DMS 273 (cell line): ENCODE measurements at regions not wholly inside any gene's neighbourhood (a gene's known extent, or its start where the extent isn't known, plus 50 kb on each side); places are given as distances from the start of the nearest gene placed in this dataset.
"Not testable (repeated sequence)": the region's sequence is repeated elsewhere in the genome, so short reads cannot be mapped to it uniquely, and the experiment has no call there.

Source experiments
- DNase-seq: peaks from one replicate; lab custom pipeline; 2025; ENCODE audit not compliant: unreplicated experiment; lab: John Stamatoyannopoulos, UW

DNA sequence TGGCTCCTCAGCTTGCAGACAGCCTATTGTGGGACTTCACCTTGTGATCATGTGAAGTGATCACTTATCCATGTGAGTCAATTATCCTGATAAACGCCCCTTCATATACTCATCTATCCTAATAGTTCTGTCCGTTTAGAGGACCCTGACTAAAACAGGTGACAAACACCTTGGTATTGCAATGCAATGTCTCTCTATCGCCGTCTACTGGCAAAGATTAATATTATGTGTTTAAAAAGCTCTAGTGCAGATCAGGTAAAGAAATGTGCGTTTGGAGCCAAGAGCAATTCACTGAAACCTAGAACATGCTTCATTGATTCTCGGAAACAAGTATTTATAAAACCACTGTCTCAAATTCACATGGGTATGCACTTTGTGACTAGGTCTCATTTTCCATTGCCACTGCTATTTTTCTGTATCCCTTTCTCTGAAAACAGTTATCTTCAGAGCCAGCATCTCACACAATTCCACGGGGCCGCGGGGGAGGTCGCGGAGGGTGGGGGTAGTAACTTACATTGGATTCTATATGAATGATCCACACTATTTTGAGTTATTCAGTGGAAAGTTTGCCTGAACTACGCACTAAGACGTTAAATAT lies 554.6 kb upstream of the NCAM2 start:
- DNase-seq: peak; percentile 57

DNA sequence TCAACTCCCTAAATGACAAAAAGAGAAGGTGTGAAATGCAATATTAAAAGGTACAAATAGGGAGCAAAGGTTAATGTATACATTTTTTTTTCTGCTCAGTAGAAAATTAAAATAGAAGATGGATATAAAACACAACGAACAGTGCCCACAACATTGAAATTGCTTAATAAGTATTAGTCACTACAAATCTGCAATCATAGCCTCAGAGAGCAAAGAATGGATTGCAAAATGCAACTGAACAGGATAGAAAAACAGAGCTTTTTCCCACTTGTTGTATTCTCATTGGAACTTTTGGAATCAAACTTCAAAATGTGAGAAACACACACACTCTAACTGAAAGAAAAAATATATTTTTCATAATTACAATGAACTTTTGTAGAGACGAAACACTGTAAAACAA lies 552.2 kb upstream of the NCAM2 start:
- DNase-seq: no peak

DNA sequence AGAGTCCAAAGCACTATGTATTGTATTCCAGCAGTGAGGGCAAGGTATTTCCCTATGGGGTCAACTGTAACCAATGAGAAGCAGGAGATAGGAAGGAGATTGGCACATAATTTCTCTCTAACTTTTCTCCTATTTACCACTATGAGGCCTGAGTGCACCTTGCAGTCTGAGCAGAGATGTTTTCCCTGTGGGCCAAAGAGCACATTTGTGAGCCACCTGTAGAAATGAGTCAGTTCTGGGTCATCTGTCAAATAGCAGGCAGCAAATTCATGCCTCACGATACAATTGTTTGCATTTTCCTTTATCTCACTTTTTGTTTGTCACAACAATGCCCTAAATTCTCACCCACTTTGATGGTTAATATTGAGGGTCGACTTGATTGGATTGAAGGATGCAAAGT lies 547.2 kb upstream of the NCAM2 start:
- DNase-seq: no peak

DNA sequence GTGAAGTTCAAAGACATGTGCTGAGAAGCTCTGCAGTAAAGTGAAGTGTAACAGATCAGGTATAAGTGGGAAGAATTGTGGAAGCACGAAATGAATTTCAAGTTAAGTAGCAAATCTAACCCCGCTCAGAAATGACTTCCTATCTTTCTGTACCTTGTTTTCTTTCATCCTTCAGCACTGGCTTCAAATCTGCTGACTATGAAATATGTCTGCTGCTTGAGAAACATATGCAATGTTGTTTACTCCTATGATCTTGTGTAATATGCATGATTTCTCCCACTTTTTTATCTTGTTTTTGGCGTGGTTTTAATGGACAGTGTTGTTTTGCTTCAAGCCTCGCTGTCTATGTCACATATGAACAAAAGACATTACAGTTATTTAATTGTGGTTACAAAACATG lies 545.3 kb upstream of the NCAM2 start:
- DNase-seq: no peak

GRCh38 chr21:20459838-20460237 lies 538.4 kb upstream of the NCAM2 start:
- no peak for DNase-seq

DNA sequence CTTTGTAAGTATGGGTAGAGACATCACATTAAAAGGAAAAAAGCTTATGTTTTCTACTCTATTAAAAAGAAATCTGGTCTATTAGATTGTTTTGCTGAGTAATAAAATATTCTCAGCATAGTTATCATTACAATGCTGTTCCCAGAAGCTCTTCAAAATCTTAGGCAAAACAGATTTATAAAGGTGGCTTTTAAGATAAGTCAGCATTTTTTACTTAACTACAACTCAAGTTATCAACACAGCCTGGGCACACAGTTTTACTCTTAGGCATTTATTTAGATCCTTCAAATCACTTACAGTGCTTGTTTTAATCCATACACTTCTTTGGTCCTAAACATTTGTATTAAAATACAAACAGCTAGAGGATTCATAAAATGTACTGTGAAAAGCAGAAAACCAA lies 534.8 kb upstream of the NCAM2 start:
- DNase-seq: no peak

GRCh38 chr21:20469361-20469760 lies 528.8 kb upstream of the NCAM2 start:
- no peak for DNase-seq

- no peak for DNase-seq
Observed at GRCh38 chr21:20486303-20486702, 511.9 kb upstream of the NCAM2 start.

DNA sequence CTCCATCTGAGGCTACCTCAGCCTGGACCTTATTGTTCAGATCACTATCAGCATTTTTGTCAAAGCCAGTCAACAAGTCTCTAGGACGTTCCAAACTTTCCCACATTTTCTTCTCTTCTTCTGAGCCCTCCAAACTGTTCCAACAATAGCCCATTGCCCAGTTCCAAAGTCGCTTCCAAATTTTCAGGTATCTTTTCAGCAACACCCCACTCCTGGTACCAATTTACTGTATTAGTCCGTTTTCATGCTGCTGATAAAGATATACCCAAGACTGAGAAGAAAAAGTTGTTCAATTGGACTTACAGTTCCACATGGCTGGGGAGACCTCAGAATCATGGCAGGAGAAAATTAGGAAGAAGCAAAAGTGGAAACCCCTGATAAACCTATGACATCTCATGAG lies 495.3 kb upstream of the NCAM2 start:
- DNase-seq: not testable (repeated sequence)

- DNase-seq: no peak
Observed at GRCh38 chr21:20507783-20508182, 490.4 kb upstream of the NCAM2 start.

DNA sequence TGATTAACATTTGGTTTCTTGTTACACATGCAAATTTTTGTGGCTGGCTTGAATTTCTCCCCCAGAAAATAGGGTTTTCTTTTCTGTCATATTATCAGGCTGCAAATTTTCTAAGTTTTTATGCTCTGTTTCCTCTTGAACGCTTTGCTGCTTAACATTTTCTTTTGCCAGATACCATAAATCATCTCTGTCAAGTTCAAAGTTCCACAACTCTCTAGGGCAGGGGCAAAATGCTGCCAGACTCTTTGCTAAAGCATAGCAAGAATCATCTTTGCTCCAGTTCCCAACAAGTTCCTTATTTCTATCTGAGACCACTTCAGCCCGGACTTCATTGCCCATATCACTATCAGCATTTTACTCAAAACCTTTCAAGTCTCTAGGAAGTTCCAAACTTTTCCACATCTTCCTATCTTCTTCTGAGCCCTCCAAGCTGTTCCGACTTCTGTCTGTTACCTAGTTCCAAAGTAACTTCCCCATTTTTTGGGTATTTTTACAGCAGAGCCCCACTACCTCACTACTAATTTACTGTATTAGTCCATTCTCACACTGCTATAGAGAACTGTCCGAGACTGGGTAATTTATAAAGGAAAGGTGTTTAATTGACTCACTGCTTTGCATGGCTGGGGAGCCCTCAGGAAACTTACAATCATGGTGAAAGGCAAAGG lies 486.9 kb upstream of the NCAM2 start:
- DNase-seq: no peak

DNA sequence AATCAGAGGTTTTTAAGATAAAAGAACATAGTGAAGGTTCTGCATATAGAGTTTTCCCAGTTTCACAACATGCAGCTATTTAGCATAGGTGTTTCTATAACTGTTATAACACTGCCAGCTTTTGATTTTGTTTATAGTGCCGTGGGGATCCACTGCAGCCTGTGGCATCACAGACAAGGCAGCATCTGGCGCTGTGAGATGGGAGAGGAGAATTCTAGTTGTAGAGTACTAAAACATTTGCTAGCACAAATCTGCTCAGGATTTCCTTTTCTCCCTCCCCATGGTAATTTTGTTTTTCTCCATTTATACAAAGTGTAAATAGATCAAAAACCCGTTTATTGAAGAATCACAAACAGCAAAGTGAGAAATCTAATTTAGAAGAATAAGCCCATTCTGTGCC lies 482.8 kb upstream of the NCAM2 start:
- no peak for DNase-seq

DNA sequence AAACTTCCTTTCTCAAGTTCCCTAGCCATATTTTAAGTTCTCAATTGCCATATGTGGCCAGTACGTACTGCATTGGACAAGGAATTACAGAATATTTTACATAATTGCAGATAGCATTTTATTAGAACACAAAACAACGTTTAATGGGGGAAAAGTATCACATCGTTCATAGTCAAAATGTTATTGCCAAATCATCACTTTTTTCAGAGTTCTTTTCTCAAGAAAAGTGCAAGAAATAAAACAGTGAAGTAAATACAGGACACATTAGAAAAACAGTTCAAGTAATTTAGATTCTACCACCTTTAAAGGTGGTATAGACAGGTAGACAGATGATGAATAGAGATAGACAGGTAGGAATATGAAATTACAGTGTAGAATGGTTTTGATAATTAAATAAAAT lies 479.1 kb upstream of the NCAM2 start:
- DNase-seq: no peak

- no peak for DNase-seq
Observed at GRCh38 chr21:20522611-20523010, 475.6 kb upstream of the NCAM2 start.

DNA sequence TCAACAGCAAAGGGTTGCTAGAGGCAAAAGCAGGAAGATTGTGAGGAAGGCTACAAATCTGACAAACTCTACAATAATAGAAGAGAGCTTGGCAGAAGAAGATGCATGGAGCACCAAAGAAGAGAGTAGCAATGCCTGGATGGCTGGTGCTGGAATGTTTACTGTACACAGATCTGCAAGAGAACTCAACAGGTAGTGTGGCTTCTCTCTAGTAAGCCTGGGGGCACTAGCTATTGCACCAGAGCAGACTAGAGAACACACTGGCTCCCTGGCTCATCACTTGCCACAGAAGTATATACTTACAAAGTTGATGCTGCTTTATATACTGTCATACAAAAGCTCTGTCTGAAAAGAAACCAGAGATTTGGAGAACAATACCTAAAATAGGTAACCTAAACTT lies 475.0 kb upstream of the NCAM2 start:
- no peak for DNase-seq

GRCh38 chr21:20527731-20528460 lies 470.3 kb upstream of the NCAM2 start:
- peak; percentile 0 for DNase-seq

DNA sequence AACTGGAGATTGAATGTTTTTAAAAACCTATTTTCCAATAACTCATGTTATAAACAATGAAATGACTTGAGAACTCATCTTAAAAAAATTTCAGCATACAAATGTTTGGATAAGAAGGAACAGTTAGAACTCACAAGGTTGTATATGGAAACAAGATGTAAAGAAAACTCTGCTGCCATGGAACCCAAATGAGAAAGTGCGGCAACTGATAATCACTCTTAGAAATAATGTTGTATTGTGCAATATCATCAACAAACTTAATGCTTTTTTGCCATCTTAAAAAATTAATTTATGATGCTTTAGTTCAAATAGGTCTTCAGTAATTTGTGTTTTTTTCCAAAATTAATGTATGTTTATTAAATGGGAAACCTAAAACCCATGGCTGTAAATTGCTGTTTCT lies 461.1 kb upstream of the NCAM2 start:
- no peak for DNase-seq

DNA sequence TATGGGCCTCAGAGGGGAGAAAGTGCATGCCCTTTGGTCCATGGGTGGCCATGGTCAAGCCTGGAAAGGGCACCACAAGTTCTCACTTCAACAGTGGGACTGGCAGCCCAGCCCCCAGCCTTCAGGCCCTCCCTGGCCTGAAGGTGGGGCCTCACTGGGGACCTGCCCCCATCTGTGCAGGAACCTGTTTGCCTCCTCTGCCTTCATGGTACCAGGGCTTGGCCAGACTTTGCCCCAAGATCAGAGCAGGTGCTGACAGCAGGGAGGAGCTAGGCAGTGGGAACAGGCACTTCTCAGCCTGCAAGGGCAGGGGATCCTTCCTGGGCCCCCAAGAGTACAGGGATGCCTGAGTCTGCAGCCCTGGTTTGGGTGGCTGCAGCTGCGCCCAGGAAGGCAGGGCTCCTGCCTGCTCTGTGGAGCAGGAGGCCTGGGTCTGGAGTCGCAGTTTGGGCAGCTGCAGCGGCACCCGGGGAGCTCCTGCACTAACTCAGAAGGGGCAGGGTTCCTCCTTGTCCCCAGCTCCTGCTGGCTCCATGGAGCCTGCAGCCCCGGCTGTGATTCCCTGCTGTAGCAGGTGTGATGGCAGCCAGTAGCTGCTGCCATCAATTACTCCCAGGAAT lies 460.1 kb upstream of the NCAM2 start:
- DNase-seq: no peak

DNA sequence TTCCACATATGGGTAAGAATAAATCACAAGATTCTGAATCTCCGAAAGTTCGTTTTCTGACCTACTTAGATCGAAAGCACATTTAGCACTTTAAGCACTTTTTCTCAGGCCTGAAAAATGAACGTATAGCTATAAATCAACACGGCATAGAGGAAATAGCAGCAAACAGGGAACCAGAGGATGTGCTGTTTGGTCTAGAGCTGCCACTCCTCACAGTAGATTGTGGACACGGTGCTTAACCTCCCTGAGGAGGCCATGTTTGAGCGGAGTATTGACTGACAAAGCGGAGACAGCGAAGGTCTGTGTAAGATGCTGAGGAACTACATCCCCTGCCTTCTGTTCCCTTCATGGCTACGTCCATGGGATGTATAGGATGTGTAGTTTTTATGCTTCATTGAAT lies 452.8 kb upstream of the NCAM2 start:
- DNase-seq: no peak

DNA sequence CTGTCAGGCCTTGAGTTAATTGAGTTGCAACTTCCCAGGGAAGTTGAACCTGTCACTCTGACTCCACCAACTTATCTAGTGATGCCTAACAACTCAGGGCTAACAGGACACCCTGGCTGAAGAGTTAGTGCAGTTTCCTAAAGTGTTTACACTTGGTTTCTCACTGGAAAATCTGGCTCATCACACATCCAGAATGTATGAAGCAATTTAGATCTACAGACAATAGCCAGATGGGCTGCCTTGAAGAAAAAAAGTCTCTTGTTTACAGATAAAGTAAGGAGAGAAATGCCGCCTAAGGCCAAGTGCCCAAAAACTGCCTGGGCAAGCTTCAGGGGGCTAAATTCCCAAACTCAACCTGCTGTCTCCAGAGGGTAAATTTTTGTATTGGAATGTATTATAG lies 446.3 kb upstream of the NCAM2 start:
- no peak for DNase-seq

GRCh38 chr21:20554785-20555184 lies 443.4 kb upstream of the NCAM2 start:
- no peak for DNase-seq

DNA sequence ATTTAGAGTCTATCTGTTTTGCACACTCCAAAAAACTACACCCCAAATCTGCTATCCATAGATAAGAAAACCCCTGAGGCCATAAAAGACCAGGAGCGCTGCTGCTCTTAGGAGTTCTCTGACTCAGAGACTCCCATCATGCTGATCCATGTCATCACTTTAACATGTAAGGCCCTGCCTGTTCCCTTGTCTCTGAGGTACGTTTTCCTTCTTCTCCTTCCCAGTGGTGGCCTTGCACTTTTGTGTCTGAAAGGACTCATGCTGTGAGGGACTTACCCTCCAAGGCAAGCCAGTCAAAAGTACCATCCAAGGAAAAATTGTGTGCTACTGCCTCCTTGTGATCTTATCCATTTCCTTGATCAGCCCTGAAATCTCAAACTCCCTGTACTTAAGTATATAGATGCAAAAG lies 427.4 kb upstream of the NCAM2 start:
- peak; percentile 4 for DNase-seq
